NCI-H2227 (cell line): ENCODE measurements at regions not wholly inside any gene's neighbourhood (a gene's known extent, or its start where the extent isn't known, plus 50 kb on each side); places are given as distances from the start of the nearest gene placed in this dataset.

Experiments used
- DNase-seq: peaks from one replicate; lab custom pipeline; 2025; ENCODE audit not compliant: unreplicated experiment; lab: John Stamatoyannopoulos, UW

- no peak for DNase-seq
These were observed 151.4 kb upstream of the TSHZ2 start for GRCh38 chr20:52820641-52821292.

- no peak for DNase-seq
These were observed 153.7 kb upstream of the TSHZ2 start for GRCh38 chr20:52818491-52818890.

DNA sequence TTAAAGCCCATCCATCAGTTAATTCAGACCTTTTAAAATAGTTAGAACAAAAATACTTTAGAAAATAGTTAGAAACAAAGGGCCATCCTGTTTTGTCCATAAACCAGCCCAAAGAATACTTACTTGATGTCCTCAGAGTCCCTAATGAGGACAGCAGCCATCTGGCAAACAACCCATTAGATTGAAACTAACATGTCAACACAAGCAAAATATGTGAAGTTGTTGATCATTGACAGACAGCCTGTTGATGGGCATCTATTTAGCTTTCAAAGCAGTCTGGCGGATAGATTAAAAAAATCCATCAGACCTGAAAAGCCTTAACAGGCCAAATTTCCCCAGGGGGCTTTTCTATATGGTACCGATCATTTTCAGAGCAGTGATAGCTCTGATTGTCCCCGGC lies 154.2 kb upstream of the TSHZ2 start:
- DNase-seq: no peak

DNA sequence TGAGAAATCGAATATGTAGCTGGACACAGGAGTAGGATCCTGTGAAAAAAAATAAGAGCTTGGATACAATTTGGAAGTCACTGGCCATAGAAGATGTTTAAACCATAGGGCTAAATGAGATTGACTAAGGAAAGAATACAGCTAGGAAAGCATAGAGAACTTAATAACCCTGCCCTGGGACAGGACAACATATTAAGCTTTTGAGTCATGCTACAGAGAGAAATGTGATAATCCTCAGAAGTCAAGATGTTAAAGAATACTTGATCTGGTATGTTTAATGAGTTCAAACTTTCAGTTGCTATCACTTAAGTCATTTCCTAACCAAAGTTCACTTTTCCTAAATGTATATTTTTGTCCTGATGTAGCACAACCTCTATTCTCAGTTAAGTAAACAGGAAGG lies 154.6 kb upstream of the TSHZ2 start:
- DNase-seq: no peak

DNA sequence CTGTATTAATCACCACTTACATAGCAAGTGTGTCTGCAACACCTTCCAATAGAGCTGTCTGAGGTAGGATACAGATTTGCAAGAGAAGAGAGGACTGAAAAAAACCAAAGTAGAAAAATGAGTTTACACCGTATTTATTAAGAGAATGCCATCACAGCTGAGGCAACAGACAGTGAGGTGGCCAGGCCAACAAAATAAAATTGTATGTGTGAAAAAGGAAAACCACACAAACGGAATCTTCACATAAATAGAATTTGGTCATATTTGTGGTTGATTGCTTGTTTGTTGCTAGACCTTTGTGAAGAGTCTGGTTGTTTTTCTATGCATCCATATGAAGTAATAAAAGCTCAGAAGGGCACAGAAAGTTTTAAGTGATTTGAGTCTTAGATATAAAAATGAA lies 157.8 kb upstream of the TSHZ2 start:
- DNase-seq: no peak

- DNase-seq: no peak
These were observed 159.8 kb upstream of the TSHZ2 start for GRCh38 chr20:52812231-52812847.

GRCh38 chr20:52809003-52809402 lies 163.2 kb upstream of the TSHZ2 start:
- no peak for DNase-seq

DNA sequence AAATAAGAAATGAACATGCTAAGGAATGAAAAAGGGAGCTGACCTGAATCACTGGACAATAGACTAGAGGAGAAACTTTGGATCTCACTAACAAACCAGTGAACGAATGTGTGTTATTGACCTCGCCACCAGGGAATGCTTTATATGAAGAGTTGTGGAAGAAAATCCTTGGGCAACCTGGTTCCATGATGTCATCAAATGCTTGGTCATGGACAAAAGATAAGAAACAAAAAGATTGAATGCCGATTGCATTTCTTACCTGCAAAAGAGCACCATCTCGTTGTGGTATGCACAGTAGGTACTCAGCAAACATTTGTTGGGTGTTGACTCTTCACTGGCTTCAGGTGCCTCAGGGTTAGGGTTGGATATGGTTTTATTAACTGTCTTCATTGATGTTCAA lies 165.2 kb upstream of the TSHZ2 start:
- no peak for DNase-seq

GRCh38 chr20:52805843-52806242 lies 166.3 kb upstream of the TSHZ2 start:
- no peak for DNase-seq

GRCh38 chr20:52805296-52805571 lies 166.9 kb upstream of the TSHZ2 start:
- no peak for DNase-seq

- no peak for DNase-seq
These were observed 167.5 kb upstream of the TSHZ2 start for GRCh38 chr20:52804497-52805295.

DNA sequence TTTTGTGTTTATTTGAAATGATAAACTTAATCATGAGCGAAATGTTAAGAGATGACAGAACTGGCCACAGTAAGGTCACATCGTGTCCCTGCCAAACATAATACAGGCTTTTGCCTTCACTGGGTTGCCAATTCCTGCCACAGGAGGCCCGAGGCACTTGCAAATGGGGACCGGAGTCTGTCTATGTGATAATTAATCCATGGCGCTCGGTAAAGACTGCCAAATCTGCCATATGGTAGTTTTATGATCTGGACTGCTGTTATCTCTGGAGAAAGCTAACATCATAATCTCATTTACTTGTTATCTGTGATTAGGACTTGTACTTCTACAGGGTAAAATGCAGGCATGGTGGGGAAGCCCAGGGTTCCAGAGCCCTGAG lies 170.5 kb upstream of the TSHZ2 start:
- no peak for DNase-seq

DNA sequence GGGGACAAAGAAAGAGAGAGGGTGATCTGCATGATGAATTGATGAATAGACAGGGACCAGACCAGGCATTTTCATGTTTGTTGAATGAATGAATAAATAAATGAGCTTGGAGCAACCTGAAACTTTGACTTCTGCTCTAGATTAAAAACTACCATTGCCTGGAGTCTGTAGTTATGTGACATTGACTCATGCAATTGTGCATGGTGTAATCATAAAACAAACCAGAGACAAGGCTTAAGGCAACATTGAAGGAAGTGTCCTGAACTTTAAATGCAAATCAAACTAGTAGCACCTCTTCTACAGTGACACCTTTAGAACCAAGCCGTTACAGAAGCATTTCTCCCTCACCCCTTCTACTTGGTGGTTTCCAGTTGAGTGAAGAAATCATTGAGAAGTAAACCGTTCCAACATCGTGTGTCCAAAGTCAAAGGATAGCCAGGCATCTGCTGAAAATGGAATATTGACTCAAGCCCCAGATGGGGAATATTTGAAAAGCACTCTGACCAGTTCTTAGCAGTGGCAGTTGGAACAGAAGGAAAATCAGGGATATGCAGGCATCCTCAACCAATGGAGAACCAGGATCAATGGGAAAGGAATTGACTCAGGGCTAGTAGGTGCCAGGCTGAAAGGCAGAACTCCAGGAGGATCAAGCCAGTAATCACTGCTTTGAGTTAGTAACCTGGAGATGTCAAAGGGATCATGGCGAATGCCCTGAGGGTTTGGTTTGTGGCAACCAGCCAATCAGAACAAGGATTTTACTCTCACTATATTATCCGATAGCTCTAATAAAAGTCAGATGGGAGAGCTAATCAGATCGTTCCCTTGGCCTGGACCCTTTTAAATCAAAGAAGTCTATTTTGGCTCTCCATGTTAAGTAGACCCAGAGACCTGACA lies 171.2 kb upstream of the TSHZ2 start:
- no peak for DNase-seq

GRCh38 chr20:52799130-52799529 lies 173.0 kb upstream of the TSHZ2 start:
- DNase-seq: no peak

- no peak for DNase-seq
These were observed 174.0 kb upstream of the TSHZ2 start for GRCh38 chr20:52798124-52798523.

- no peak for DNase-seq
These were observed 177.3 kb upstream of the TSHZ2 start for GRCh38 chr20:52794853-52795252.

GRCh38 chr20:52793339-52793963 lies 178.7 kb upstream of the TSHZ2 start:
- no peak for DNase-seq

- DNase-seq: no peak
These were observed 181.1 kb upstream of the TSHZ2 start for GRCh38 chr20:52791091-52791490.

GRCh38 chr20:52789716-52790115 lies 182.4 kb upstream of the TSHZ2 start:
- no peak for DNase-seq

DNA sequence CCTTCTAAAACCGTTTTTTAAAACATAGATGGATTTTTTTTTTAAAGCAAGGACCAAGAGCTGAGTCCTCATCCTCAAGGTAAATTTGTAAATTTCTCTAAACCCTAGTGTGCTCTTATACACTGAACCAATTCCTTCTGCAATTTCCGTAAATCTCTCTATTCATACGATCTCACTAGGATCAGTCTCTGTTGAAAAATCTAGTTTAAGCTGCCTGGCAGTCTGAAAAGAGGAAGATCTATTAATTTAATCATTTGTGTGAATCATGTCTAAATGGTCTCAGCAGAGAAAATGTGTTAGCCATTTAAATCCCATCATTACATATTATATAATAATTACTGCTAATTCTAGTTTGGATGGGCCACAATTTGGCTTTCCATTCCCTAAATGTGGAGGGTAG lies 184.2 kb upstream of the TSHZ2 start:
- DNase-seq: no peak

DNA sequence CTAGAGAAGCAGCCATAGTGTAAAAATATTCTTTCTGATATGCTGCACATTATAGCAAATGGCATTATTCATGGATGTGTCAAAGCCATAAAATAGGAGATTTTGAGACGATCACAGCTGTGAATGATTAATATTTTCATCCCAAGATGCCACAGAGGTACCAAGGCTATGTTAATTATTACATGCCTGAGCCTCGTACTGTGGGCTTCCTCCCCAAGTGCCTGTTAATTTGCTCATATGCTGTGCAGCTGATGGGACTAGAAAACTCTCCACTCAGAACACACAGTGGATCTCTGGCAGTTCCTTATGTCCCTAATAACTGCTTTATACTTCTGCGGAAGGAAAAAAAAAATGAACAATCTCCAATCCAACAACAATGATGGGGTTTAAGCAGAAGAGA lies 184.9 kb upstream of the TSHZ2 start:
- no peak for DNase-seq
